HG02938 (cell line): ENCODE measurements at regions not wholly inside any gene's neighbourhood (a gene's known extent, or its start where the extent isn't known, plus 50 kb on each side); places are given as distances from the start of the nearest gene placed in this dataset.

Experiments
- ATAC-seq: cut with Tn5 transposase; IDR thresholded peaks from one replicate; pipeline ENCODE4 v1.9.1; 2021; ENCODE audit warnings: mild to moderate bottlenecking, moderate library complexity; ENCODE audit not compliant: unreplicated experiment

DNA sequence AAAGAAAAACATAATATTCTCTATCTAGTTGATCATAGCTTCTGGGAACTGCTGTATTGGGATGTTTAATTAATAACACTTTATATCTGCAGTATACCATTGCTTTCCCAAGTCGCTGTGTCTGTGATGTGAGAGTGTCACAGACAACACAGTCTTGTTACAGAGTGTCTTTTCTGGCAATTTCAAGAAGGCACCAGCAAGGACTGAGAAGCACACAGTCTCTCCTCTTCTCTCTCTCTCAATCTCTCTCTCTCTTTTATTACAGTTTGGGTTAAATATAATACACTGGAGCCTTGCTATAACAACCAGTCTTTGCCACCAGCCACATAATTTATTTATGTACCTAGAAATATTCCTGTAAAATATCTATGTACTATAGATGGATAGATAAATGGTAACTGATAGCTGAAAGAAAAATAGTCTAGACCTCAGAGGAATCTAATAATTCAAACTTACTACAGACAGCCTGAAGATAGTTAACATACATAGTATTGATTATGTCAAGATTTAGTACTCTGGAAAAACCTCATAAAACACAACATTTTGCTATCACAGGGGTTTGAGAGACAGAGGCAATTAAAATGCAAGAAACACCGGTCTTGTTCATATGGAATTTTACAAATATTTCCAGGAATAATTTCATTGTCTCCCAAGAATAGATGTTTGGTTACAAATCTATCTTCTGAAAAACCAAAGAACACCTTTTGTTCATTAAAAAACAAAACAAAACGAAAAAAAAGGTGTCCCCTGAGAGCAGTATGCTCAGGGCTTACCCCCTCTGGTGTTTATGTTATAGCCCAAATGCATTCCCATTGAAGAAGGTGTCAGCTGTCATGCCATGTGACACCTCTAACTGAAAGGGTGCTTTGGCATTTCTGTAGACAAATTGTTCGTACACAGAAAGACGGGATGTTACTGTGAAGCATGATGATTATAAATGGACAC, 507.8 kb downstream of the TBC1D4 start:
- ATAC-seq = no peak

DNA sequence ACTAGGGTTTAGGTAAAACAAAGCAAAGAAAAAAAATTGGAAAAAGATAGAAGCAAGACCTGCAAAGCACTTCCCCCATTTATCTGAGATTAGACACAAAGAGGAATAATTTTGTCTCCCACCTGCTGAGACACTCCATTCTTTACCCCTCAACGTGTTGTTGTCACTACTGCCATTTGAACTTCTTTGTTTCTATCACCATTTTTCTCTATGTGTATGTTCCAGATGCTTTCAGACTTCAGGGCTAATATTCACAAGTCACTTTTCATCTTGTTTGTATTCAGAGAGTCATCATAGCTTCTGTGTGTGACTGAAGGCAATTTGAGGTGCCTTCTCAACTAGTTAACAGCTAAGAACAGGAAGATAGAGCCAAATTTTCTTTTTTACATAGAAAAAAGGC, 512.5 kb downstream of the TBC1D4 start:
- ATAC-seq = no peak

DNA sequence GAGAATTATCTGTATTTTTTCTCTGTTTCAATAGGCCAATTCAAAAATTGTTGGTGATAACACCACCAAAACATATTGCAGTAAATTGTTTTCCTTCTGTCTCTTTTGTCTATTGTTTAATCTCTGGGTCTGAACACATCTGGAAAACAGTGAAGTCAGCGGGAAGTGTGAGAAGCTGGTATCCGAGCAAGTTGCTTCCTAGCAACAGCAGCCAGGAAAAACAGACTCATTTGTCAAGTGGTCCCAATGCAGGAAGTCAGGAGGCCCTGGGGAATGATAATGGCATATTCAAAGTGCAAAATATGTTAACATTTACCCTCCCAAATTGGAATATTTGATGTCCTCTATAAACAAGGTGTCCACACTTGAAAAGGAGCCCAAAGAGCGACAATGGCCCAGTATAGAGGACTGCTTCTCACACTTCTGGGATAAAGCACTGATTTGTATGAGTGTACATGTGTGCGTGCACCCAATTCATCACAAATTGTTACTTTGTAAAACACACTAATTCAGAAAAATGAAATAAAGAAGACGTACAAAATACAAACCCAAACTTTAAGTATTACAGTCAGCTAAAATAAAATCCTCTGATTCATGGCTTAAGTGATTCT, 515.0 kb downstream of the TBC1D4 start:
- ATAC-seq = no peak

DNA sequence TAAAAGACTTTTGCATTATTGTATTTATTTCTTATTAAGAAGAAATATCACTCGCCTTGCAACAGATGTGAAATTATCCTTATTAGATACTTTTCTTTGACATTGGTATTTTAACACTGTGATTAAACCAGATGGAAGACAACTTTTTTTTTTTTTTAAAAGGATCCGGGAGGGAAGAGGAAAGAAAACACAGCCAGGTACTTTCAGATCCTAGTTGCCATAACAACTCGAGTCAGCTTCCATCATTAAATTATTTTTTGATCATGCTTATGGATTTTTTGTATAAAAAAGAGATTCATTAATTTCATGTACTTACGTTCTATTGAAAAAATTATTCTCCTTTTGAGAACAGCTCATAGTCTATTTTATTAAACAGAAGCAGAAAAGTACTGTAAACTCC, 515.7 kb downstream of the TBC1D4 start:
- ATAC-seq = no peak

DNA sequence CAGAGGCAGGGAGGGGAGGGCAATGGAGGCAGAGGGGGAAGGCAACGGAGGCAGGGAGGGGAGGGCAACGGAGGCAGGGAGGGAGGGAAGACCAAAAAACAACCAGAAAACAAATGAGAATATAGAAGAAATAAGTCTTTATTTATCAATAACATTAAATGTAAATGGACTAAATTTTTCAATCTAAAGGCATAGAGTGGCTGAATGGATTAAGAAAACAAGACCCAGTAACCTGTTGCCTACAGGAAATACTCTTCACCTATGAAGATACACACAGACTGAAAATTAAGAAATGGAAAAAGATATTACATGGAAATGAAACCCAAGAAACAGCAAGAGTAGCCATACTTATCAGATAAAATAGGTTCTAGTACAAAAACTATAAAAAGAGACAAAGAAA, 536.3 kb downstream of the TBC1D4 start:
- ATAC-seq = no peak

DNA sequence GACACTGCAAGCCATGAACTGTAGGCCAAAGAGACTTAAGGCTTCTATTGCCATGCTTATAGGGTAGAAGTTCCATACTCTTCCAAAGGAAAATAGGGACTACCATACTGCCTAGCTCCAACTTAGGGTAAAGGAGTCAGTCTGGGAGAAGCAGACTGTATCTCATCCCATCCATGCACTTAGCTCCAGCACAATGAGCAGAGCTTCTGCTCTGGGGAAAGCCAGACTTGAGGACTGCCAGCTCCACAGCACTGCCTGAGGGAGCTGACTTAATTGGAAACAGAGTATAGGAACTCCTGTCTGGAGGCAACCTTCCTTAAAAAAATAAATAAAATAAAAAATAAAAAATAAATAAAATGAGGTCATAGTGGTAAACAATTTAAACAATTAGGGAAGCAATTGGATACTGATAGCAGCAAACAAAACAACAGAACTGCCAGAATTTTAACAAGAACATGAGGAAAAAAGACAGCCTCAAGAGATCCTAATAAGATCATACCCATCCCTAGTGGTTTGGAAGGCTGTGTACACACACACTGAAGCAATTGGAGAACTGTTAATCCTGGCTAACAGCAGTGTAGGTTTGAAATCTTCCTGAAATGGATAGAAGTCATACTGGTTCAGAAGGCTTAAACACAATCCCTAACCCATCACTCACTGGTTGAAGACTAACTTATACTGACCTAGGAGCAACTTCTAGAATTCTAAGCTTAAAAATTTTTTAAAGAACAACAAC, 550.1 kb downstream of the TBC1D4 start:
- ATAC-seq = no peak

DNA sequence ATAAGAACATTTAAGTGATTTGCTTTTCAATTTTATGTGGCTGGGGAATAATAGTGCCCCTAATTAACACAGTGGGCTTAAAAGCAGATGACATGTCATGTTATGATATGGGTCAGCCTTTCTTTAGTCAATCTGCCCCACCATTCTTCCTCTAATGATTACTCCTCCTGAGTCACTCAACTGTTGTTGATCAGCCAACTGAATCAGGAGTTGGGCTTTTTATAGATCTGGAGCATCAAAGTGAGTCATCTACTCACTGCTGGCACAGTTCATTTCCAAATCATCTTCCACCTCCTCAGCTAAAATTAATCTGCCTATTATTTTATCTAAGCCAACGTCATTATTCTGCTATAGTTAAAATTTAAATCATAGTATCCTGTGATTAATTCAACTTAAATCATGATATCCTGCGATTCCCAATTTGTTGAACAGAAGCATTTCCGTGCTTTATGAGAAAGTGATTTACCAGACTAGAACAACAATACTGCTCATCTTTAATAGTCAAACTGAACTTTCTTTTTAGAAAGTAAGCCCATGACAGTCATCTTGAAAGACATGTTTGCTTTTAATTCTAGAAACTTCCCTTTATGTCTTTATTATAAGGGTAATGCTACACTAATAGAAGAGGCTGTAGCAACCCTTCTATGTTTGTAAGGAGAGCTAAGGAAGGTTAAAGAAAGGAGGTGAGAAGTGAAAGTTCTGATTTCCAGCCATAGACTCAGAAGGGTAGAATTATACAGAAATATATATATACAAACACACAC, 551.4 kb downstream of the TBC1D4 start:
- no peak for ATAC-seq

DNA sequence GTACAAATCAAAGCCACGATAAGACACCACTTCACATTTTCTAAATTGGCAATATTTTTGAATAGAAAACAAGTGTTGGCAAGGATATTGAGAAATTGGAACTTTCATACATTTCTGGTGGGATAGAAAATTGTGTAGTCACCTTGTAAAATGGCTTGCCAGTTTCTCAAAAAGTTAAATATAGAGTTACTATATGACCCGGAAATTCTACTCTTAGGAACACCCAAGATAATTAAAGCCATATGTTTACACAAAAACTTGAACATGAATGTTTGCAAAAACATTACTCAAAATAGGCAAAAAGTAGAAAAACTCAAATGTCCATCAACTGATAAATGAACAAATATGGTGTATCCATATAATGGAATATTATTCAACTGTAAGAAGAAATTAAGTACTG, 552.5 kb downstream of the TBC1D4 start:
- ATAC-seq = no peak

DNA sequence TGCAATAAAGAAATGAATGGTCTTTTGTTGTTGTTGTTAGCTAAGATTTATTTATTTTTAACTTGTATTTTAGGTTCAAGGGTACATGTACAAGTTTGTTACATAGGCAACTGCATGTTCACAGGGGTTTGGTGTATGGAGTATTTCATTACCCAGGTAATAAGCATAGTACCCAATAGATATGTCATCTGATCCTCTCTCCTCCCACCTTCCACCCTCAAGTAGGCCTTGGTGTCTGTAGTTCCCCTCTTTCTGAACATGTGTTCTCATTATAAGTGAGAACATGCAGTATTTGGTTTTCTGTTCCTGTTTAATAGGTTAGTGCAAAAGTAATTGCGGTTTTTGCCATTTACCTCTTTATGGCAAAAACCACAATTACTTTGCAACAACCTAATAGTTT, 554.1 kb downstream of the TBC1D4 start:
- ATAC-seq = no peak

DNA sequence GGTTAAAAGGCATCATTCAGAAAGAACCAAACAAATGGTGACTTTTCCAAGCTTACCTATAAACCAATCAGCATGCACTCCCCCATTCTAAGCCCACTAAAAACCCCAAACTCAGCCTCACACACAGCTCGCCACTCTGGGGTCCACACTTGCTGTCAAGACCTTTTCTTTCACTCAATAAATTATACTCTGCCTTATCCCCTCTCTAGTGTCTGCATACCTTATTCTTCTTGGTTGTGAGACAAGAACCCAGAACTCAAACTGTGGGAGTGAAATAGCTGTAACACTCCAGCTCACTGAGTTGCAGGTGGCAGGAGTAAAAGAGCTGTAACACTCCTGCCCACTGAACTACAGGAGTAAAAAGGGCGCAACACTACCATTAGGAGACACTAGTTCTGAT, 559.0 kb downstream of the TBC1D4 start:
- no peak for ATAC-seq

DNA sequence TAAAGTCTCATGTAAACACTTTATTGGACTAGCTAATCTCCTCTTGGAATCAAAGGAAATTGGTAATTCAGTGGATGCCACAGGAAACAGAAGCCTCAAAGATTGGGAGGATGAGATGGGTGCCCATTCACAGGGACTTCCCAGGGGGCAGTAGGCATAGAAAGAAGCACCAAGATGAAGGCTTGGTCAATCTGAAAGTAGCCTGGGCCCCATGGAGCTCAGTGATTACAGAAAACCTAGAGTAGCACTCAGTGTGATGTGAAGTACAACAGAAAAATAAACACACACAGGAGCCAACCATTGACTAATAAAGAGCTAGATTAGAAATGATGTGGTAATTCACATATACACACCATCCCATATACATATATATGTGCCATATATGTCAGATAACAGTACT, 560.6 kb downstream of the TBC1D4 start:
- ATAC-seq = no peak

DNA sequence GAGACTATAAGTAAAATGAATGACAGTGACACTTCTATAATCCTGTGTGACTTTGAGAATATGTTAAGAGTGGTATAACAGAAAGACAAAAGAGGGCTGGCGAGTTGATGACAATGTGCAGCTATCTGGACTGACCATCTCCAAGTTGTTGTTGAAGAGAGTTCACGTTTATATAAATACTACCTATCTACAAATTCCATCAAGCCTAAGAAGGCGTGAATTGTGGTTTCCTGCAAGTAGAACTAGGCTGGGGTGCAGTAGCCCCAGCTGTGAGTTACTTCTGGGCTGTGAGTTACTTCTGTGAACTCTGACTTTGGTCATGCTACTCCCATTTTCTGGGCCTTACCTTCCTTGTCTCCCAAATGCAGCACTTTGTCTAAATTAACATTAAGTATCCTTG, 561.0 kb downstream of the TBC1D4 start:
- ATAC-seq = no peak

DNA sequence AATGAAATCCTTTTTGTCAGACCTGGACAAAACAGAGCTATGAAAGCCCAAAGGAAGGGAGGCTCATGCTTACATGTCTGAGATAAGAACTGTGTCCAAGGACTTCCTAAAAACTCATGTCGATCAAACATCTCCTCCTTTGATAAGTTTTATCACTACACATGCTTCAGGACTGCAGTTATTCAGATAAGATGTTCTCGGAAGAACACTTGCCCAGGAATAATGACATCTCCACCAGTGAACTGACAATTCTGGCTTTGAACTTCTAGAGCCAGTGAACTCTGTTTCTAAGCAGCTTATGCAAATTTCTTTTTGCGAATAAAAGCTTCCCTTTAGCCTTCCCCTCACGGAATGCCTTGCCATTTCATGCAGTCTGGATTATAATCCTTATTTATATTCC, 561.6 kb downstream of the TBC1D4 start:
- ATAC-seq = no peak

DNA sequence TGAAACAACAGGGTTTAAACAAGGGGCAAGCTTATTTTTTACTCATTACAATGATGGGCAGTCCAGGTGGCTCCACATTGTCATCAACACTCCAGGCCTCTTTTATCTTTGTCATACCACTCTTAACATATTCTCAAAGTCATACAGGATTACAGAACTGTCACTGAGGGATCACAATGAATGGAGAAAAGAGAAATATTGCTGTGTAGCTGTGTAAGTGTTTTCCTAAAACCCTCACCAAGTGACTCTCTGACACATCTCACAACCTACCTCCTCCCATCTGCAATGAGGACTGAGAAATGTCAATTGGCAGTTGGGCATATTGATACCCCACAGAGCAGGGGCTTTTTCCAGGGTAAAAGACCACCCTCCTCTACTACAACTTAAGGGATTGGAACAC, 562.1 kb downstream of the TBC1D4 start:
- ATAC-seq = no peak

DNA sequence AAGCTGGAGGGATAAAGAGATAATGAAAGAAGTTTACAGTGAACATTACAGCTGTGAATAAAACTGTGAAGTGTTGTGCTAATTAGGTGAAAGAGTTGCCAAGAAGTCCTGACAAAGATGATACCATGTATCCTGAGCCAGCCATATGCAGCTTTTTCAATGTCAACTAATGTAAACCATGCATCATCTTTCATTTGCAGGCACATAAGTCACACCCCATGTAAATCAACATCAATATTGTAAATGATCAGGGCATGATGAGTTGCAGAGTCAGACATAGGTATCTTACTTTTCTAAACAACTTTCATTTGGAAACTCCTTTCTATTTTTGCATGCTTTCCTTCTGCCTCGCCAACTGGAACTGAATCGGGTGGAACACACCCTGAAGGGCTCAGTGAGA, 569.1 kb downstream of the TBC1D4 start:
- no peak for ATAC-seq

DNA sequence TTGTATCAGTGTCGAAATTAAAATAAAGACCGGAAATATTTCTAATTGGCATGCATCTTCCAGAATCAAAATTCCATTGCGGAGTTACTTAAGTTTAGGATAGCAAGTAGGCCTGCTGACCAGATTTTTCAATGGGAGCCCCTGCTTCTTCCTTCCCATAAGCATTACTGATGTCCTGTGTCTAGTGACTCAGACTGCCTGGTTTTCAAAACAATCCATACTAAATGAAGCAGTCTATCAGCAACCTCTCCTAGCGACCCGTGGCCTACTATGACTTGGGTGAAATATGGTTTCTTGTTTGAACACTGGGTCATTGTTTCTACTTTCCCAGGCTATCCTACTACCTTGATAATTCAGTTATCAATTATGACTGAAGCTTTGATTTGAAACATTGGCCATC, 571.6 kb downstream of the TBC1D4 start:
- no peak for ATAC-seq

DNA sequence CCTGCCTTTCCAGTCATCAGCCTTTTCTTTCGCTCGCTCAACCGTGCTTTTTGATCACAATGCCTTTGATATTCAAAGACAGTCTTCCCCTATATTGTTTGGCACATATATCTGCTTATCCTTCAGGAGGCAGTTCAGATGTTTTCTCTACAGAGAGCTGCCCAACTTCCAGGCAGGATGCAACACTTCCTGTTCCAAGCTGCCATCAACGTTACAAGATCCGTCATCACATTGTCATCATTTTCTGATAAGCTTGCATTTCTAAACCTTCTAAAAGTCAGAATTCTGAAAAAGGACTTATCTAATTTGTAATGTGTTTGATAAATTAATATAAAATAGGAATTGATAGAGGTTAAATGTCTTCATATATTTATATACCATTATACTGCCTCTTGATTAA, 574.2 kb downstream of the TBC1D4 start:
- ATAC-seq = no peak

DNA sequence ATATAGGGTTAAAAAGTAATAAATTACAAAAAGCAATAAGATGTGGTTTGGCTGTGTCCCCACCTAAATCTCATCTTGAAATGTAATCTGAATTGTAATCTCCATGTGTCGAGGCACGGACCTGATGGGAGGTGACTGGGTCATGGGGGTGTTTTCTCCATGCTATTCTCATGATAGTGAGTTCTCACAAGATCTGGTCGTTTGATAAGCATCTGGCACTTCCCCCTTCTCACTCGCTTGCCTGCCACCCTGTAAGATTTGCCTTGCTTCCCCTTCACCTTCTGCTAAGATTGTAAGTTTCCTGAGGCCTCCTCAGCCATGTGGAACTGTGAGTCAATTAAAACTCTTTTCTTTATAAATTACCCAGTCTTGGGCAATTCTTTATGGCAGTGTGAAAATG, 577.4 kb downstream of the TBC1D4 start:
- ATAC-seq = no peak

DNA sequence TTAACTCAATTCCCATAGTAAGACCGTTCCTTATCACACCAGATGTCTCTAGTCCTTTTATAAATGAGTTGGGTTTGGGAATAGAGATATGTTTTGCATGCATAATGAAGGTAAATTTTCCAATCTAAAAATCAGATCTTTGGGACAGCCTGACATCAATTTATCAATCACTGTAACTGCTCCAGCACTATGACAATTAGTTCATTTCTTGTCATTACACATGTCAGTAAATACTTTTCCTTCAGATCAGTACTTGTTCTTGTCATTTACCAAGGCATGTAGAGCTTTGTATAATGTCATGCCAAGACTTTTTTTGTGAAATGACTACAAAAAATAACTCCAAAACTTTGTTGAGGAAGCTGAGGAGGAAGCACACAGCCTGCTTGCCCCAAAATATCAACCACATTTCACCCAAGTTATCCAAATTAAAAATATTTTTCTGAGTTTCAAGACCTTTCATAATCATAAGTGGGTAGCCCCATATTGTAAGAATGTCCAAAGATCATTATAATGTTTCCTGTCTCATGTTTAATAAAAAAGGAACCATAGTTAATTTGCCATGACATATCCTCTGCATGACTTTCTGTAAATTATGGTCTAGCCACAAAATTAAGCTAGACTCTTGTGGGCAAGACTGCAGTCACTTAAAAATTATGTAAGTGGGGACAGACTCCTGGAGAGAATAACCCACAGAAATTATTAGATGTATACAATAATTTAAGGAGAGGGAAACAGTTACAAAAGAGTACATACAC, 586.8 kb downstream of the TBC1D4 start:
- ATAC-seq = no peak

DNA sequence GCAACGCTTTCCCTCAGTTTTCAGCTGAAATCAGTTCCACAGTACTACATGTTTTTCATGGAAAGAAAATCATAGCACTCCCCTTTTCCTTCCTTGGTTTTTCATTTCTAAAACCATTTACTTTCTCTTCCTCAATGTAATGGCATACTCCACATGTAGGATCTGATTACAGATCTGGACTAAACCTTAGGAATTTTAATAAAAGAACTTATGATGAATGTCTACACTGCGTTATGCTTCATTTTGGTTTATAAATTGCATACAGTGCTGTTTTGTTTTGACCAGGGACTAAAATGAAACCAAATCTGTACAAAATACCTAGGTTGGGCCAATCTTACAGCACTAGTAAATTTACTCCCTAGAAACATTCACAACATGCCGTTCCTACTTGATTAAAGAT, 589.9 kb downstream of the TBC1D4 start:
- ATAC-seq = no peak
